GM12878 (cell line): ENCODE measurements at regions not wholly inside any gene's neighbourhood (a gene's known extent, or its start where the extent isn't known, plus 50 kb on each side); places are given as distances from the start of the nearest gene placed in this dataset.

ENCODE experiments used
- ATAC-seq: fragments of 200-7000 bp; cut with Tn5 transposase; 3 replicates; pipeline ENCODE4 v1.9.1; 2020; ENCODE audit warnings: mild to moderate bottlenecking, moderate library complexity
- BruUV-seq: library from RNA; stranded (reverse); fragments of 400-500 nt; replicated peaks from 2 replicates; lab custom pipeline; 2021; lab: Mats Ljungman, UMichigan
- CTCF ChIA-PET: fragments of 300-600 bp; sonication (Branson Sonifier 250); formaldehyde crosslinking; extraction: SDS; loops from one replicate; lab custom pipeline; 2021; ENCODE audit warnings: inconsistent platforms; lab: Yijun Ruan, JAX
- POLR2A ChIA-PET: fragments of 350-600 bp; formaldehyde crosslinking; extraction: SDS; loops from one replicate; lab custom pipeline; 2021; ENCODE audit warnings: inconsistent platforms; lab: Charles Lee
- RAD21 ChIA-PET: fragments of 300-600 bp; sonication (Branson Sonifier 250); formaldehyde crosslinking; loops from one replicate; lab custom pipeline; 2023; ENCODE audit warnings: antibody characterized with exemption; ENCODE audit not compliant: unreplicated experiment; lab: Charles Lee
- SMC1A ChIA-PET: fragments of 300-600 bp; sonication (Branson Sonifier 250); formaldehyde crosslinking; loops from one replicate; lab custom pipeline; 2023; ENCODE audit not compliant: unreplicated experiment, uncharacterized antibody; lab: Charles Lee
- DNase-seq: peaks from one replicate; pipeline ENCODE4 v3.0.0-alpha.2; 2011; ENCODE audit warnings: low read depth, low spot score
- FAIRE-seq: peaks from 3 replicates; lab custom pipeline; 2011; peaks lifted over from hg19 to GRCh38; lab: Jason Lieb, UNC
- H2AFZ ChIP-seq: 2 replicates; pipeline ENCODE4 v1.6.0; 2011; ENCODE audit warnings: low read depth, low read length, control low read depth; ENCODE audit not compliant: control insufficient read depth
- H3K27ac ChIP-seq: 2 replicates; pipeline ENCODE4 v1.5.1; 2011; ENCODE audit warnings: control low read depth; ENCODE audit not compliant: control insufficient read depth, insufficient read depth
- H3K27me3 ChIP-seq, 2 experiments: replicated peaks in 1 of 2; 2 replicates each; pipeline versions ENCODE4 v1.6.0 to v1.6.1; 2011; ENCODE audit warnings: low read length in 1 of 2; ENCODE audit not compliant: control insufficient read depth in 2 of 2, insufficient read depth in 2 of 2
- H3K36me3 ChIP-seq, 2 experiments: 2 replicates each; pipeline ENCODE4 v1.5.1; 2011; ENCODE audit warnings: low read length in 1 of 2; ENCODE audit not compliant: control insufficient read depth in 2 of 2, insufficient read depth in 2 of 2
- H3K4me1 ChIP-seq: 2 replicates; pipeline ENCODE4 v1.6.1; 2011; ENCODE audit warnings: mild to moderate bottlenecking, low read length, moderate library complexity, mixed read lengths; ENCODE audit not compliant: control insufficient read depth, insufficient read depth
- H3K4me2 ChIP-seq: 2 replicates; pipeline ENCODE4 v1.6.0; 2011; ENCODE audit warnings: control low read depth; ENCODE audit not compliant: control insufficient read depth, insufficient read depth
- H3K4me3 ChIP-seq: fragments of 200-600 bp; sonication (generic); 2 replicates; pipeline ENCODE4 v1.5.1; 2016
- H3K79me2 ChIP-seq: 2 replicates; pipeline ENCODE4 v1.6.0; 2011; ENCODE audit warnings: low read length; ENCODE audit not compliant: control insufficient read depth, insufficient read depth
- H3K9ac ChIP-seq: 2 replicates; pipeline ENCODE4 v1.8.0; 2011; ENCODE audit warnings: low read length, control low read depth, mixed read lengths; ENCODE audit not compliant: control insufficient read depth, insufficient read depth
- H3K9me3 ChIP-seq: replicated peaks from 3 replicates; pipeline ENCODE4 v1.5.1; 2011; ENCODE audit warnings: mild to moderate bottlenecking, low read length; ENCODE audit not compliant: control insufficient read depth, insufficient read depth
- H4K20me1 ChIP-seq: 2 replicates; pipeline ENCODE4 v1.6.0; 2011; ENCODE audit not compliant: control insufficient read depth, insufficient read depth
- ATF7 ChIP-seq: fragments of 450-650 bp; IDR thresholded peaks from 2 replicates; pipeline ENCODE4 v1.6.1; 2016; ENCODE audit warnings: low read depth, mild to moderate bottlenecking
- GATAD2B ChIP-seq: fragments of 450-650 bp; conservative IDR thresholded peaks from 2 replicates; pipeline ENCODE4 v1.6.1; 2017; ENCODE audit warnings: low read depth, mild to moderate bottlenecking, moderate library complexity
- NR2C2 ChIP-seq: IDR thresholded peaks from 2 replicates; pipeline ENCODE4 v1.6.1; 2011; ENCODE audit warnings: borderline replicate concordance, low read depth; ENCODE audit not compliant: control insufficient read depth, insufficient read length
- NR2F1 ChIP-seq: fragments of 450-650 bp; conservative IDR thresholded peaks from 2 replicates; pipeline ENCODE4 v1.6.1; 2017; ENCODE audit warnings: mild to moderate bottlenecking
- POU2F2 ChIP-seq: IDR thresholded peaks from 3 replicates; pipeline ENCODE4 v1.6.1; 2011; ENCODE audit warnings: low read depth, mild to moderate bottlenecking, low read length, borderline replicate concordance
- RB1 ChIP-seq: fragments of 450-650 bp; formaldehyde crosslinking; IDR thresholded peaks from 2 replicates; pipeline ENCODE4 v1.6.1; 2017; ENCODE audit warnings: mild to moderate bottlenecking, borderline replicate concordance
- TAF1 ChIP-seq: IDR thresholded peaks from 2 replicates; pipeline ENCODE4 v1.6.1; 2011; ENCODE audit warnings: mild to moderate bottlenecking, low read depth, low read length, borderline replicate concordance
- WGBS: methylation state at CpG from one replicate; pipeline ENCODE4 v1.1.6; 2016; ENCODE audit warnings: low lambda C conversion rate; ENCODE audit not compliant: insufficient replicate concordance, insufficient coverage; ENCODE audit errors: missing lambda C conversion rate; 5-methylcytosine and 5-hydroxymethylcytosine counted together
- in situ Hi-C: fragments of 300-500 bp; cut with MboI; formaldehyde crosslinking; loops from 9 replicates; pipeline ENCODE4 v1.14.3; 2018; ENCODE audit warnings: mixed read lengths
- intact Hi-C: fragments of 100-400 bp; cut with micrococcal nuclease; formaldehyde crosslinking; loops from one replicate; pipeline ENCODE4 v1.14.2; 2022; ENCODE audit not compliant: unreplicated experiment
- TF ChIP-seq, protein P1 (sequence below): IDR thresholded peaks from 2 replicates; pipeline ENCODE4 v1.6.1; 2011; ENCODE audit warnings: mild to moderate bottlenecking, low read depth, low read length, moderate library complexity; ENCODE audit not compliant: insufficient replicate concordance
- TF ChIP-seq, protein P2 (sequence below): fragments of 450-650 bp; IDR thresholded peaks from 2 replicates; pipeline ENCODE4 v1.6.1; 2017; ENCODE audit warnings: mild to moderate bottlenecking, moderate library complexity

DNA sequence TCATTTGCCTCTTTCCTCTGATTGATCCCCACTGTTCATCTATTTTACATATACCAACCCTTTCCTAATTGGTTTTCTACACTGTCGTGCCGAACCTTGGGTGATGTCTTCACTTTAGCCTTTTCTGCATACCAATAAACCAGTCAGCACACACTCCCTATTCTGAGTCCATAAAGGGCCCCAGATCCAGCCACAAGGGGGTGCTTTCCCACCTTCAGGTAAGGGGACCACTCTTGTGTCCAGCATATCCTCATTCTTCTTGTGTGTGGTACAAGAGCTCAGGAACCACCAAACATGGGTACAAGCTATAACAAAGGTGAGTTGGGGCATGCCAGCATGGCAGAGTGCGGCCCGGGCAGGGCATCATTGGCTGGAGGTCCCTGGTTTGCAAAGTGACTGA lies 859.8 kb downstream of the FSCB start:
- ATAC-seq (no peak), FAIRE-seq (no peak), DNase-seq (no peak)
- Histone ChIP-seq H3K36me3 (no peaks in the 10 kb centered on the region), H3K27me3 (no peaks in the 10 kb centered on the region), H3K9me3 (no peaks in the 10 kb centered on the region), H3K9ac (no peak overlapping the region), H3K4me2 (no peak overlapping the region), H3K4me3 (no peak overlapping the region)
- SMC1A ChIA-PET: no interaction called here
- in situ Hi-C loops: no loop called here
- TF ChIP-seq, protein P1, sequence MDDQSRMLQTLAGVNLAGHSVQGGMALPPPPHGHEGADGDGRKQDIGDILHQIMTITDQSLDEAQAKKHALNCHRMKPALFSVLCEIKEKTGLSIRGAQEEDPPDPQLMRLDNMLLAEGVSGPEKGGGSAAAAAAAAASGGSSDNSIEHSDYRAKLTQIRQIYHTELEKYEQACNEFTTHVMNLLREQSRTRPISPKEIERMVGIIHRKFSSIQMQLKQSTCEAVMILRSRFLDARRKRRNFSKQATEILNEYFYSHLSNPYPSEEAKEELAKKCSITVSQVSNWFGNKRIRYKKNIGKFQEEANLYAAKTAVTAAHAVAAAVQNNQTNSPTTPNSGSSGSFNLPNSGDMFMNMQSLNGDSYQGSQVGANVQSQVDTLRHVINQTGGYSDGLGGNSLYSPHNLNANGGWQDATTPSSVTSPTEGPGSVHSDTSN: no peak
- TF ChIP-seq NR2C2: no peak
- no peak for TF ChIP-seq NR2F1
- no peak for TF ChIP-seq POU2F2
- no peak for TF ChIP-seq RB1
- TF ChIP-seq ATF7: no peak
- no peak for TF ChIP-seq TAF1
- TF ChIP-seq GATAD2B: no peak
- TF ChIP-seq, protein P2, sequence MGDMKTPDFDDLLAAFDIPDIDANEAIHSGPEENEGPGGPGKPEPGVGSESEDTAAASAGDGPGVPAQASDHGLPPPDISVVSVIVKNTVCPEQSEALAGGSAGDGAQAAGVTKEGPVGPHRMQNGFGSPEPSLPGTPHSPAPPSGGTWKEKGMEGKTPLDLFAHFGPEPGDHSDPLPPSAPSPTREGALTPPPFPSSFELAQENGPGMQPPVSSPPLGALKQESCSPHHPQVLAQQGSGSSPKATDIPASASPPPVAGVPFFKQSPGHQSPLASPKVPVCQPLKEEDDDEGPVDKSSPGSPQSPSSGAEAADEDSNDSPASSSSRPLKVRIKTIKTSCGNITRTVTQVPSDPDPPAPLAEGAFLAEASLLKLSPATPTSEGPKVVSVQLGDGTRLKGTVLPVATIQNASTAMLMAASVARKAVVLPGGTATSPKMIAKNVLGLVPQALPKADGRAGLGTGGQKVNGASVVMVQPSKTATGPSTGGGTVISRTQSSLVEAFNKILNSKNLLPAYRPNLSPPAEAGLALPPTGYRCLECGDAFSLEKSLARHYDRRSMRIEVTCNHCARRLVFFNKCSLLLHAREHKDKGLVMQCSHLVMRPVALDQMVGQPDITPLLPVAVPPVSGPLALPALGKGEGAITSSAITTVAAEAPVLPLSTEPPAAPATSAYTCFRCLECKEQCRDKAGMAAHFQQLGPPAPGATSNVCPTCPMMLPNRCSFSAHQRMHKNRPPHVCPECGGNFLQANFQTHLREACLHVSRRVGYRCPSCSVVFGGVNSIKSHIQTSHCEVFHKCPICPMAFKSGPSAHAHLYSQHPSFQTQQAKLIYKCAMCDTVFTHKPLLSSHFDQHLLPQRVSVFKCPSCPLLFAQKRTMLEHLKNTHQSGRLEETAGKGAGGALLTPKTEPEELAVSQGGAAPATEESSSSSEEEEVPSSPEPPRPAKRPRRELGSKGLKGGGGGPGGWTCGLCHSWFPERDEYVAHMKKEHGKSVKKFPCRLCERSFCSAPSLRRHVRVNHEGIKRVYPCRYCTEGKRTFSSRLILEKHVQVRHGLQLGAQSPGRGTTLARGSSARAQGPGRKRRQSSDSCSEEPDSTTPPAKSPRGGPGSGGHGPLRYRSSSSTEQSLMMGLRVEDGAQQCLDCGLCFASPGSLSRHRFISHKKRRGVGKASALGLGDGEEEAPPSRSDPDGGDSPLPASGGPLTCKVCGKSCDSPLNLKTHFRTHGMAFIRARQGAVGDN: no peak
- TF ChIP-seq, all 136 proteins: peak for 0
- ChIA-PET RAD21 (no interaction called here), POLR2A (no interaction called here), CTCF (no interaction called here)
- WGBS: 43% methylated on average over 4 of the region's 4 CpGs
- Histone ChIP-seq H2AFZ (no peak overlapping the region), H3K79me2 (no peaks in the 10 kb centered on the region), H3K4me1 (no peaks in the 10 kb centered on the region), H4K20me1 (no peaks in the 10 kb centered on the region), H3K27ac (no peak overlapping the region)
- intact Hi-C loops: no loop called here
- no TSS peak for BruUV-seq
